T47D (cell line): ENCODE measurements at regions not wholly inside any gene's neighbourhood (a gene's known extent, or its start where the extent isn't known, plus 50 kb on each side); places are given as distances from the start of the nearest gene placed in this dataset.
"Not testable (repeated sequence)": the region's sequence is repeated elsewhere in the genome, so short reads cannot be mapped to it uniquely, and the experiment has no call there.

ENCODE experiments used
- DNase-seq, 2 experiments: peaks; one replicate each; pipeline versions ENCODE4 v3.0.0 to v3.0.0-alpha.2; 2011 to 2012; ENCODE audit warnings: low read depth in 1 of 2, low spot score in 1 of 2
- in situ Hi-C: cut with HindIII; loops from 2 replicates; pipeline ENCODE4 v1.10.0; 2016; ENCODE audit warnings: low sequenced_read_pairs, low pct_unique_long_range_greater_than_20kb

DNA sequence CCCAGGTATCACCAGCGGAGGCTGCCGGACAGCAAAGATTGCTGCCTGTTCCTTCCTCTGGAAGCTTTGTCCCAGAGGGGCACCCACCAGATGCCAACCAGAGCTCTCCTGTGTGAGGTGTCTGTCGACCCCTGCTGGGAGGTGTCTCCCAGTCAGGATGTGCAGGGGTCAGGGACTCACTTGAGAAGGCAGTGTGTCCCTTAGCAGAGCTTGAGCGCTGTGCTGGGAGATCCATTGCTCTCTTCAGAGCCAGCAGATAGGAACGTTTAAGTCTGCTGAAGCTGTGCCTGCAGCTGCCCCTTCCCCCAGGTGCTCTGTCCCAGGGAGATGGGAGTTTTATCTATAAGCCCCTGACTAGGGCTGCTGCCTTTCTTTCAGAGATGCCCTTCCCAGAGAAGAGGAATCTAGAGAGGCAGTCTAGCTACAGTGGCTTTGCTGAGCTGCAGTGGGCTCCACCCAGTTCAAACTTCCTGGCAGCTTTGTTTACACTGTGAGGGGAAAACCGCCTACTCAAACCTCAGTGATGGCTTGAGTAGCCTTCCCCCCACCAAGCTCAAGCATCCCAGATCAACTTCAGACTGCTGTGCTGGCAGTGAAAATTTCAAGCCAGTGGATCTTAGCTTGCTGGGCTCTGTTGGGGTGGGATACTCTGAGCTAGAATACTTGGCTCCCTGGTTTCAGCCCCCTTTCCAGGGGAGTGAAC lies 253.7 kb downstream of the SPATA31A6 start:
- DNase-seq, in situ Hi-C loops: not testable (repeated sequence)

GRCh38 chr9:42442680-42443079 lies 259.2 kb downstream of the SPATA31A6 start:
- DNase-seq, in situ Hi-C loops: not testable (repeated sequence)

- in situ Hi-C loops, DNase-seq: not testable (repeated sequence)
Observed at GRCh38 chr9:42443414-42443813, 260.0 kb downstream of the SPATA31A6 start.

DNA sequence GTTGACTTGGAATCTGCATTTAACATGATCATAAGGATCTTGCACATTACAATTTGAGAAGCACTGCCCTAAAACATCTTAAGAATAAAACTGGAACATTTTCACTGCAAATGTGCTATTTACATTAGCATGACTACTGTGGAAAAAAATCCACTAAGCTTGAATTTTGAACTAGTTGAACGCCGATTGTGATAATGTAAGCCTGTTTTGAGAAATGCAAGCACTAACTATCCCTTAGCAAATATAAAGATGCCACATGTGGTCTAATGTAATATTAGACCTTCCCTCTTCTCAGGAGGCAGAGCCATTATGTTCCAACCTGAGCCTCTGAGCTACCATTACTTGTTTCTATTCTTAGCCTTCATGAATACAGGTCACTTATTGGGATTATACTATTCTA lies 278.0 kb downstream of the SPATA31A6 start:
- DNase-seq, in situ Hi-C loops: not testable (repeated sequence)

DNA sequence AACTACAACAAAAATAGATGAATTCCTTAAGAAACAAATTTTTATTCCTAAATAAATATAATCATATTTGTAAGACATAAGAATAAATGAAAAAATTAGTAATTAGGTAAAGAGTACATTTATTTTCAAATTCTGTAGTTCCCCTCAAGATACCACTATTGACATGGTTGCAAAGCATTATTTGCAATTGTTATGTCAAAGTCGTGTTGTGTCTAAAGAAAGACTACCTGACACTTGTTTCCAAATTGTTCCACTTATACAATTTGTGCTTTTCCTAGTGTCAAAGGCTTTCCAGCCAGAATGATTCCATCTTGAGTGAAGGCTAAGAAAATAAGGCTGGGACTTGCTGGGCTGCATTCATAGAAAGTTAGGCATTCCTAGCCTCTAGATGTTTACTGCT lies 278.4 kb downstream of the SPATA31A6 start:
- in situ Hi-C loops, DNase-seq: not testable (repeated sequence)

DNA sequence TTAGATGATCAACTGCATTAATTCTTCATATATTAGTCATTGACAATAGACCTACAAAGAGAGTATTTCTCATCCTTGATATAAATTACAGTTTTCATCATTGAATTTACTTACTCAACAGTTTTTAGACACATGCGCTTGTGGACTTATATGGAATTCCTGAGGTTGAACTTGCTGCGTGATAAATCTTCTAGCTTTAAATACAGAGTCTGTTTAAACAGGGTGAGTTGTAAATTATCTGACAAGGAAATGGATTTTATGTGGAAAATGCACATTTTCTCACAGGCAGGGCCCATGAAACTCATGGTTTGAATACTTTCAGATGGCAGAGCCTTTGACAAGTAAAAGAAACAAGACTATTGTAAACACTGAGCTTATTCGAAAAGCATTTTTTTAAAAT lies 280.5 kb downstream of the SPATA31A6 start:
- DNase-seq: not testable (repeated sequence)

GRCh38 chr9:42470577-42470976 lies 287.1 kb downstream of the SPATA31A6 start:
- DNase-seq, in situ Hi-C loops: not testable (repeated sequence)

More for the DNA sequence above, 280.5 kb downstream of the SPATA31A6 start:
- in situ Hi-C loops: not testable (repeated sequence)

GRCh38 chr9:42490989-42491388 lies 307.5 kb downstream of the SPATA31A6 start:
- in situ Hi-C loops, DNase-seq: not testable (repeated sequence)

DNA sequence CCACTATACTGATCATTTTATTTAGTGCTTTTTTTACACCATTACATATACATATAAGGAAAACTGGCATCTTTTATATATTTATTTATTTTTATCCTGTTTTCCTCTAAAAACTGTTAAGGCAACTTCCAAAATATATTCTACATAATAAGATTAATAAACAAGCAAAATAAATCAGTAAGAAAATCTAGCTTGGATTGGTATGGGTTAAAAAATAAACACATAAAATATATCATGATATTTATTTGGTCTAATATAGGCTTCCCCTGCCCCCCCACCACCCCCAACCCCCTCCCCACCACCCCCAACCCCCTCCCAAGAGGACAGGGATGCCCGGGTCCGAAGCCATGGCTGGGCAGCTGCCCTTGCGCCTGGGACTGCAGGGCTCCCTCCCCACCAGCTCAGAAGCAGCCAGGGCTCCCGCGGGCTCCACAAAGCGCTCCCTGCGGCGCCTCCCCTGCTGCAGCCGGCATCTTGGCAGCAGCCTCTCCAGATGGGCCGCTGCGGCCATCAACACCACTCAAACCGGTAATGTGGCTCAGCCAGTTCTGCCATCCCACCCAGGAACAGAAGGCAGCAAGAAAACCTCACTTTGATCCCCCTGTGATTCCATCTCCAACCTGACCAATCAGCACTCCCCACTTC lies 319.3 kb downstream of the SPATA31A6 start:
- DNase-seq, in situ Hi-C loops: not testable (repeated sequence)

DNA sequence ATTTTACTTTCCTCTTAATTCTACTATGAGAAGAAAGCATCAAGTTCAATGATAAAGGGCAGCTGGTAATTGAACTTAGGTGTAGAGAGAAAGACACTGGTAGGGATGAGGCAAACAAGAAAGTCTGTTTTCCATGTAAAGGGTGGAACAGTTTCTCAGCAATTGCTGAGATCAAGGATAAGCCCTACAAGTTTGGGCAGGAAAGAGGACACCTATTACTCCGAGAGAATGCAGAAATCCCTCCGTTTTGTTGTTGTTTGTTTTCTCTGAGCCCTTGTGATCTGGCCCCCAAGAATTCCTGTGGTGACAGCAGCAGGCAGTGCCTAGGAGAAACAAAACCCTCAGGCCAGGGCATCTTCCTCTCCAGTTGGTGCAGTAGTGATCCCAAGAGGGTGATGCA lies 324.7 kb downstream of the SPATA31A6 start:
- DNase-seq, in situ Hi-C loops: not testable (repeated sequence)

DNA sequence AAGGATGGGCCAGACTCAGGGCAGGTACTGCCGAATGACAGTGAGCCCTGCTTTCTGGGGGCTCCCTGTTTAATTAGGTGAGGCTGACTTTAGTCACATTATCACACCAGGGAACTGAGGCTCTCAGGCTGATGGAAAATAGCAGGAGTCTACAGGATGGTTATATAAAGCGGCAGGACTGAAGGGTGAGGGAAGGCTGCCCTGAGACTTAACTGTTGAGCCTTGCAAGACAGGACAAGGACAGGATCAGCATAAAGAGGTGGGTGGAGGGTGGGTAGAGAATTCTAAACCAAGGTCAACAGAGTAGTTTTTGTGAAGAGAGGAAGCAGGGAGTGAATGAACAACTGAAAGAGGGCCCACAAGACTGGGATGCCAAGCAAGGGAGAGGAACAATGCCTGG lies 330.1 kb downstream of the SPATA31A6 start:
- DNase-seq, in situ Hi-C loops: not testable (repeated sequence)

DNA sequence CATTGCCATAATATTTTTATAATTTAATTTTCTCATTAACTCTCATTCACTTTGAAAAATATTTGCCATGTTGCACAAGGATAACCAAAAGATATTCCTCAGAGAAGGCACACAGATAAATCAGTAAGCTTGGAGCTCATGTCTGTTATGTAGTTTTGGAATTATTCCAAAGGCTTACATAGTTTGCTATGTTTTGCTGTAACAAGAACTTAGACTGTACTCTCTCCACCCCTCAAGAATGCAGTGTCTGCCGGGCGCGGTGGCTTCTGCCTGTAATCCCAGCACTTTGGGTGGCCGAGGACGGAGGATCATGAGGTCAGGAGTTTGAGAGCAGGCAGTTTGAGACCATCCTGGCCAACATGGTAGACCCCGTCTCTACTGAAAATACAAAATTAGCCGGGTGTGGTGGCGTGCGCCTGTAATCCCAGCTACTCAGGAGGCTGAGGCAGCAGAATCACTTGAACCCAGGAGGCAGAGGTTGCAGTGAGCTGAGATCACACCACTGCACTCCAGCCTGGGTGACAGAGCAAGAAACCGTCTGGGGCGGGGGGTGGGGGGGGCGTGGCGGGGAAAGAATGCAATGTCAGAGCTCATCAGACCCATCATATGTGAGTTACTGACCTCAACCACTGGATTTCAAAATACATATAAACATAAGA lies 351.0 kb downstream of the SPATA31A6 start:
- in situ Hi-C loops, DNase-seq: not testable (repeated sequence)

- in situ Hi-C loops: not testable (repeated sequence)
- DNase-seq: peak in 1 of 2 experiments; percentile 46
Observed at GRCh38 chr9:42534984-42535325, 351.5 kb downstream of the SPATA31A6 start.

GRCh38 chr9:42550789-42551357 lies 367.4 kb downstream of the SPATA31A6 start:
- in situ Hi-C loops: not testable (repeated sequence)

GRCh38 chr9:42568530-42568929 lies 385.1 kb downstream of the SPATA31A6 start:
- in situ Hi-C loops, DNase-seq: not testable (repeated sequence)

More at GRCh38 chr9:42550789-42551357, 367.4 kb downstream of the SPATA31A6 start:
- DNase-seq: not testable (repeated sequence)

DNA sequence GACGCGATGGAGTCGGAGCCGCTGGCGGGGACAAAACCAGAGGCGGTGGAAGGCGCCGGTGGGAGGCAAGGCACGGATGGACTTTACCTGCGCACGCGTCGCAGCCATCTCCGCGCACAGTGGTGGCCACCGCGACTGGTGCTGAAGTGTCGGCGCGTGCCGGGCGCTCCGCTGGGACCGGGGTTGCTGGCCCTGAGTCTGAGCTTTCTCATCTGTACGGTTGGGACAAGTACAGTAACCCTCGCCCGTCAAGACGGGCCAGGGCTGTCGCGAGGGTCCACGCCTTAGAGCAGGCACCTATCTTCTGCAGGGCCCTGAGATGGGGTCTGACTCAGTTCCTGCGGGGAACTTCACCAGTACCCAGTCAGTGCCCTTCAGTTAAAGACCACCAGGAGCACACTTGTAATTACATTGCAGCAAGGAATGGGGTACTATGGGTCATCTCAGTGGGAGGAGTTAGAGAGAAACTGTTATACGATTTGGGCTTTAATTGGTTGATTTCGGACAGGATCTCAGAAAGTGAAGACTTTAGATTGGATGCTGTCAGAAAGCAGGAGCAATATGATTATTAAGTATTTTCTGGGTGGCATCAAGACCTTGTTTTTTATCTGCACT lies 385.6 kb downstream of the SPATA31A6 start:
- in situ Hi-C loops, DNase-seq: not testable (repeated sequence)

DNA sequence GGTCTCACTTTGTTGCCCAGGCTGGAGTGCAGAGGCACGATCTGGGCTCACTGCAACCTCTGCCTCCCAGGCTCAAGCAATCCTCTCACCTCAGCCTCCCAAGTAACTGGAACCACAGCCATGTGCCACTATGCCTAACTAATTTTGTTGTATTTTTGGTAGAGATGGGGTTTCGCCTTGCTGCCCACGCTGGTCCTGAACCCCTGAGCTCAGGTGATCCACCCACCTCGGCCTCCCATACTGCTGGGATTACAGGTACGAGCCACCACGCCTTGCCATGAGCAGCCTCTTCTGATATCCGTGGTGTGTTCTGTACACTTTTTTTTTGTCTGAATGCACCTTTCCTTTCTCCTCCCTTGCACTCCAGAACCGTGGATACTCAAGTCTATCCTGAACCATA lies 394.4 kb downstream of the SPATA31A6 start:
- DNase-seq, in situ Hi-C loops: not testable (repeated sequence)
